Activated CD8-positive, alpha-beta memory T cell treated with anti-CD3 and anti-CD28 coated beads, Interleukin-2, amount 50 U/mL, for 1 hour (primary cell): ENCODE measurements at regions not wholly inside any gene's neighbourhood (a gene's known extent, or its start where the extent isn't known, plus 50 kb on each side); places are given as distances from the start of the nearest gene placed in this dataset.
"Not testable (repeated sequence)": the region's sequence is repeated elsewhere in the genome, so short reads cannot be mapped to it uniquely, and the experiment has no call there.

Experiments used
- DNase-seq: peaks from one replicate; pipeline ENCODE4 v3.0.0-alpha.2; 2020; ENCODE audit errors: extremely low read depth

- no peak for DNase-seq
Observed at GRCh38 chr1:88528792-88529191, 155.3 kb upstream of the PKN2 start.

DNA sequence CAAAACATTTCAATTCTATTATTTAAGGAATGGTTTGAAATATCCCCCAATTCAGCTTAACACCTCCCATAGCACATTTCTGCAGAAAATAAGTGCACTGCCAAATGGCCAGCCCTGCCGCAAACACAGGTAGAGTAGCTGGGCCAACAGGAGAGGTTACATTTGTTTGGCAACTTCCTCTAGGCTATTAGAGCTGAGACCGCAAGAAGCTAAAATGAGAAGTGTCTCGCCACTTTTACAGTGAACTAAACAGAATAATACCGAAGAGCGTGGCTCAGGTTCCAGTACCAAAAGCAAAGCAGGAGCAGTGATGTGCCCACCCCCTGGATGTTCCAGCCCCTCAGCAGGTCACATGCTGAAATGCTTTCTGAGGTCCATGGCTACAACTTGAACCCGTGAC is 154.5 kb upstream of the PKN2 start:
- DNase-seq, result no peak

GRCh38 chr1:88530246-88530645 is 153.8 kb upstream of the PKN2 start:
- no peak for DNase-seq

- no peak for DNase-seq
Observed at GRCh38 chr1:88537787-88538186, 146.3 kb upstream of the PKN2 start.

GRCh38 chr1:88538222-88538899 is 145.7 kb upstream of the PKN2 start:
- DNase-seq, result no peak

DNA sequence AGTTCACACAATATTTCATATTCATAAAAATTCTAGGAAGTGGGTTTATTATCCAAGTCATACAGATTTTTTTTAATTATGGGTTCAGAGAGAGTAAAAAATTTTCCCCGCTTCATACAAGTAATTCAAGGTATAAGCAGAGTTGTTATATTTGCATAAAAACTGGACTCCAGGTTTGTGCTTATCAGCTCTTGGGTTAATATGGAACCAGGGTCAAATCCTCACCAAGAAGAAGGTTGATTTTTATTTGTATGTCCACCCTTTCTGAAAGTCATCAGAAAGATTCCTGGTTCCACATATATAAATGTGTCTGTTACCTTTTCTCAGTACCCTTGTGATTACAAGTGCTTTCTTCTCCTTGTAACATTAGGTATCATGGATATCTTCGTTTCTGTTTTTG is 143.8 kb upstream of the PKN2 start:
- DNase-seq, result no peak

DNA sequence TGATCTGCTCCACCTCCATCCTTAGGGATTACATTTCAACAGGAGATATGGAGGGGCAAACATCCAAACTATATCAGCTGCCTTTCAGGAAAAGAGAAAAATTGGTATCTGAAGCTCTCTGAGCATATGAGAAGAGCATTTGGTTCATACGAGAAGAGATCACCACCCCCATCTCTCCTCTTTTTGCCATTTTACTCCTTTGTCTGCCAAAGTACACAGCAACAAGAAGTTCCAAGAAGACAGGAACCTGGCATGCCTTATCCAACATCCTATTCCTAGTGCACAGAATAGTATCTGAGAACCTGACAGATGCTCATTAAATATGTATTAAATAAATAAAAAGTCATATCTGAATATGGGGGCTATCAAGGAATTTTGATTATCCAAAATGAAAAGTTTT is 142.5 kb upstream of the PKN2 start:
- DNase-seq, result no peak

- DNase-seq, result no peak
Observed at GRCh38 chr1:88544195-88544594, 139.9 kb upstream of the PKN2 start.

- no peak for DNase-seq
Observed at GRCh38 chr1:88549536-88549935, 134.5 kb upstream of the PKN2 start.

DNA sequence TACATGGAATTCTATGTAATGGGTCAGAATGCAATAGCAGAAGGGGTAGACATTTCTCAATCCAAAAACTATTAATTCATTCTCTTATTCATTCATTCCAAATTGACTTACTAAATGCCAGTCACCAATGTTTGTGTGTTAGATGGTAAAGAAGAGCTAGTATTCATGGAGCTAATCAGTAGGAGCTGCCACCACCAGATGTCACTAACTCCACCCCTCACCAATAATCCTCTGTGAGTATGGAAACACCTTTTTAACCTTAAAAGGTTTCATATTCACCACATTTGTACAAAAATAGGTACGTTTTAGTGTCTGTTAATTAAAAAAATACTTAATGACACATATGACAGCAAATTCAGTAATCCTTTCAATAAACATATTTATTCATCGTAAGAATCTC is 131.8 kb upstream of the PKN2 start:
- no peak for DNase-seq

DNA sequence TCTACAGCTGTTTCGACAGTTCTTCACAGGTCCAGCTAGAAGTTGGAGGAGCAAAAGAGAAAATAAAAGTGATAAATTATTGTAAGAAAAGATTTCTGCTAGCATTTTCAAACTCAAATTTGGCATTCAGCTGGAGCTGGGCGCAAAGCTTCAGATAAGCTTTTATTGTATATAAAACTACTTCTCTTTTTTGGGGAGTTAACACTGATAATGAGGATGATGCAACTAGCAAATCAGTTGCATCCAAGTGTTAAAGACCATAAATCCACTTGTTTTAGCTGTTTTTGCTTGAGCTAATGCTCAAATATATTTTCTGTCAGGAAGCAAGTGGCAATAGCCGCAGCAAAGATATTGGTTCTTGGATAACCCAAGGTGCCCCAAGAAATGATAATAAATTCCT is 127.1 kb upstream of the PKN2 start:
- DNase-seq, result no peak

DNA sequence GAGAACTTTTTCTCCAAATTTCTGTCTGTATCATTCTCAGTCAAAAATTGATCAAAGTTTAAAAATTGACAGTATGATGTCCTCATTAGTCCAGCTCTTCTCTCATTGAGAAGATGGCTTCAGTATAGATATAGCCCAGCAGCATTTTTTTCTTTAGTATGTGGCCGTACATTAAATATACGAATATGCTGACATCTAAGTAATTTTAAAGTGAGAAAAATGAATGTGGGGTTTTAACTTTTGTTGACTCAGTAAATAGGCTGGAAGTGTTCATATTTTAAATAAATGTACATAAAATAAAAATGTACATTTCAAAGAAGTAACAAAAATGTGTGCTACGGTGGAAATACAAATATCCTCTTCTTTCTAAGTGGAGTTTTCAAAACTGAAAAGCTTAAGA is 123.5 kb upstream of the PKN2 start:
- no peak for DNase-seq

DNA sequence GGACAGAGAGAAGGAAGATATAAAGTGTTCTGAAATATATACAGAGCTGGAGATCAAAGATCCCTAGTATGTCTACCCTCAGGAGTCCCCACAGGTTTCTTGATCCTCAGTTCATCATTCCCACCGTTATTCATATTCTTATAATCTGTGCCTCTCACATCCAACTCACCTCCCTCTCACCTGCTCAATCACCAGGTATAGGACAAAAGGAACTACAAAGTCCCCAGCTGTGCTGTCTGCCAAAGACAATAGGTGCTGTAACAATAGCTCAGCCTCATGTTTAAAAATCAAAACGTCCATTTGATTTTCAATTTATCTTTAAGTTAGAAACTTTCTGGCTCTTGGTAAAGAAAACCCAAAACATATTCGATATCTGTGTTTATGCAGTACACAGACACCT is 121.1 kb upstream of the PKN2 start:
- no peak for DNase-seq

DNA sequence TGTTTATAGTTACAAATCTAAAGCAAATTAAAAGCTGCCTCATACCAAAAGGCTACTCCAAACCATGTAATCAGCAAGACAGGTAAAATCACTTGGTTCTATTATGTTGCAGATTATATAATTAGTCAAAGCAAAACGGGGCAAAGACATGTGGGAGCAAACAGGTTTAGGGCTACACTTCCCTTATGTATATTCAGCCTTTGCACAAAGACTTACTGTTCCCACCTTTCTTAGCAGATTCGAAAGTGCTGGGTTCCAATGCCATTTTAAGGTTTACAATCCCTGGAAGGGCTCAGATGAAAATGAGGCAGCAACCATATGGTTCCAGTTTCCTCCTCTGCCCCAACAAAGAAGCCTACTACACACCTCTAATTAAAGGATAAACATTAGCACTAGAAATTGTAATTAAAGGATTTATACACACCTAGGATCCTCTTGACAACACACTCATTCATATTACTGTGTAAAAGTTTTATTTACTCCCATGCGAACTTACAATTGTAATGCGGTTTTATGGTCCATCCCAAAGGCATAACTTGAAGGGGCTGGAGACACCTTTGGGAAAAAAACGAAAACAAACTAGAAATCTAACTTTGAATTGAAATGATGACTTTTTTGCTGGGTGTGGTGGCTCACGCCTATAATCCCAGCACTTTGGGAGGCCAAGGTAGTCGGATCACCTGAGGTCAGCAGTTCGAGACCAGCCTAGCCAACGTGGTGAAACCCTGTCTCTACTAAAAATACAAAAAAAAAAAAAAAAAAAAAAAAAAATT is 117.3 kb upstream of the PKN2 start:
- DNase-seq, result no peak

DNA sequence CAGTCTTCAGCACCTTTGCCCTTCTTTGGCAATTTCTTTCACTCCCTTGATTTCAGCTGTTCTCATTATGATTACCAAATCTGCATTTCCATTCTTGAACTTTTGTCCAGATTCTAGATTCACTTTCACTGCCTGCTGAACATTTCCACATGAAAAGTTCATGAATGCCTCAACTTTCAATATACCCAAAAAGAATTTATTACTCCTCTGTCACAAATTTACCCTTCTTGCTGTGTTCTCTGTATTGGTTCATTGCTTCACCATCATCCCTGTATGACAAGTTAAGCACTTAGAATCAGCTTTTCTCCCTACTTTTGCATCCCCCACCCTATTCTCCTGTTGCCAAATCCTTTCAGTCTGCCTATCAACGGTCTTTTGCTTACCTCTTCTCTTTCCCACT is 112.6 kb upstream of the PKN2 start:
- no peak for DNase-seq

DNA sequence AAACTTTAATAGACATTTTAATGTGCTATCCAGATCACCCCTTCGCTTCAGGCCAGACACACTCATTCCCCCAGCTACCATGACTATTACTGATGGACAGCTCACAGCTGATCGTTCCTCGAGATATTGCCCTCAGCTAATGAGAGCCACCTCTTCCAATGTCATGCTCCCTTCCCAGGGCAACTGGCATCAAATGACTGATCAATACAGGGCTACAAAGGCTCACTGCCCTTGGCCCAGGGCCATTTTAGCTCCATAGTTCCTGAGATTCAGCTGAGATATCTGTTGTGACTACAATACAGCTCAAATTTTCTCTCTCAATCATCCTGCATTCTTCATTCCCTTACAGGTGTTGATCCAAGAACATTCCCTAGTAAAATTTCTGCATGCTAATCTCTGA is 104.5 kb upstream of the PKN2 start:
- no peak for DNase-seq

- no peak for DNase-seq
Observed at GRCh38 chr1:88581703-88582102, 102.4 kb upstream of the PKN2 start.

DNA sequence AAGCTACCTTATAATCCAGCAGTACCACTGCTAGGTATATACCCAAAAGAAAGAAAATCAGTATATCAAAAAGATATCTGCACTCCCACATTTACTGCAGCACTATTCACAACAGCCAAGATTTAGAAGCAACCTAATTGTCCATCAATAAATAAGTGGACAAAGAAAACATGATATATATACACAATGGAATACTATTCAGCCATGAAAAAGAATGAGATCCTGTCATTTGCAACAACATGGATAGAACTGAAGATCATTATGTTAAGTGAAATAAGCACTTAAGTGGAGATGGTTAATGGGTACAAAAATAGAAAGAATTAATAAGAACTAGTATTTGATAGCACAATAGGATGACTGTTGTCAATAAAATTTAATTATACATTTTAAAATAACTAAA is 90.7 kb upstream of the PKN2 start:
- no peak for DNase-seq

DNA sequence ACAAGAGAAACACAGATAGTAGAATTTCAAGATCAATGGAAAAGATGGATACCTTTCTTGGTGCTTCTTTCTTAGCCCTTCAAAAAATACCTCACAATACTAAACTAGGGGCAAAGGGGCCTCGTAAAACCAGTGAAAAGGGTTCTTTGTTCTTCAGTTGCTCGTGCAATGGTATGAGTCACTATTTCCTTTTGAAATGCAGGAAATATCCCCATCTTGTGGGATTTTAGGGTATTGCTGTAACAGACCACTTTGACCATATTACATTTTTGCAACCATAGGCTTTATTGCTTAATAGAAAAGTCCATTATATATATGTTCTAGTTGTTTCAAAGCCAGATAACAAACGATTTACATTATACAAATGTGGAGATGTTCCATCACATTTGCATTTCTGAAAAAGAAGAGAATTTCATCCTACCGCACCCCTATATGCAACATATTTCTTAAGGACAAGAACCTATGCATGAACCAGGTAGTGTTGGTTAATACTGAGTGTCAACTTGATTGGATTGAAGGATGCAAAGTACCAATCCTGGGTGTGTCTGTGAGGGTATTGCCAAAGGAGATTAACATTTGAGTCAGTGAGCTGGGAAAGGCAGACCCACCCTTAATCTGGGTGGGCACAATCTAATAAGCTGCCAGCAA is 88.6 kb upstream of the PKN2 start:
- no peak for DNase-seq

DNA sequence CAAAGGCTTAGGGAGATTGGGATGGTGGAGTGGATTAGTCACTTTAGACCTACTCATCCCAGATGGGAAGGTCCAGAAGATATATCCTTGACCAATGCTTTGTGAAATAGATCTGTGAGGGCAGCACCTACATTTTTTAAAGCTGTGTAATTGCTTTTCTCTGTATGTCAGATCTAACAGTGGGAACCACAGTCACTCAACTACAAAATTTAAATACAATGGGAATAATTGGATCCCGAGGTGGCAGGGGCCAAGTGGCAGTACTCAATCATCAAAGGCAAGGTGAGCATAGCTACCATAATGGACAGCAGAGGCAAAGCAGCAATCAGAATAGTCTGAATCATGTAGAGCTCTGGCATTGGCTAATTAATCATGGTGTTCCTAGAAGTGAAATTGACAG is 86.1 kb upstream of the PKN2 start:
- DNase-seq, result not testable (repeated sequence)

DNA sequence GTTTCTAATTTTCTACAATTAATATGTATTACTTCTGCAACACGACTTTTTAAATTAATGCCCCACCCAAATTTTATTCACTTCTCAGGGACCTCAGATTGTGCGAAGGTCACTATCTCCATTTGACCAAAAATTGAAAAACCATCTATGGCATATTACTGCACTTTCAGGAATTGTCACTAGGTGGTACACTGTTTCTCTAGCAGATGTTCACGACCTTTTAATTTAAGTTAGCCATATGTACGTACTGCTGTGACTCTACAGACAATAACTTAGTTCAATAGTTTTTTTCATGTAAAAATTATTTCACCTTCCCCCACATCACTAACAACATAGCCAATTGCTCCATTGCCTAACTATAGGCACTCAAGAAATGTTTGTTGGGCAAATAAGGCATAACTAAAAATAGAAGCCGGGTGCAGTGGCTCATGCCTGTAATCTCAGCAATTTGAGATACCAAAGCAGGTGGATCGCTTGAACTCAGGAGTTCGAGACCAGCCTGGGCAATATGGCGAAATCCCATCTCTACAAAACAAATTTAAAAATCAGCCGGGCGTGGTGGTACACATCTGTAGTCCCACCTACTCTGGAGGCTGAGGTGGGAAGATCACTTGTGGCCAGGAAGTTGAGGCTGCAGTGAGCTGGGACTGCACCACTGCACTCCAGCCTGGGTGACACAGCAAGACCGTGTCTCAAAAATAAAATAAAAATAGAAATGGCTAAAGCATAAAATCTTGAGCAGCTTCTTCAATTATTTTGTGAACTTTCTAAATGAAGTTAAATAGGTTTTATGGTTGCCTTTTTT is 75.7 kb upstream of the PKN2 start:
- no peak for DNase-seq

DNA sequence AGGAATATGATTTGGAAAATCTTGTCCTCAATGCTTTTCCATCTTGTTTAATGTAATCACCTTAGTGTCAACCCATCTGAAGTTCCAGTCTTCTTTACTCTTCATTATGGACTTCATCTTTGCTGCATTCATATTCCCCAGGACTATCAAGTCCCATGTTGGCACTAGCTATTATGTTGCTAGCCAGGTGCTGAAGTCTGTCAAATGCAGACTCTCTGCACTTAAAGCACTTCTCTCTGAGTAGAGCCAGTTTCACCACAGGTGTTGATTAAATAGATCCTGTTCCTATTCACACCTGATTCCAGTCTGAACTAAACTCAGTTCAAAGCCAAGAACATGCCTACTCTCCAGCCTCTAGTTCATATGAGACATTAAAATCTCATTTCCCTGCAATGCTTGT is 75.0 kb upstream of the PKN2 start:
- DNase-seq, result no peak
